H1 (cell line): ENCODE measurements at regions not wholly inside any gene's neighbourhood (a gene's known extent, or its start where the extent isn't known, plus 50 kb on each side); places are given as distances from the start of the nearest gene placed in this dataset.

ENCODE experiments used
- EGR1 ChIP-seq: IDR thresholded peaks from 2 replicates; pipeline ENCODE4 v1.6.1; 2011; ENCODE audit warnings: low read depth, low read length, borderline replicate concordance
- EZH2 ChIP-seq: fragments of 200-600 bp; sonication (generic); IDR thresholded peaks from 2 replicates; pipeline ENCODE4 v1.7.1; 2012; ENCODE audit warnings: low read depth, mild to moderate bottlenecking, moderate library complexity, low read length, inconsistent platforms; ENCODE audit not compliant: severe bottlenecking
- KDM1A ChIP-seq: fragments of 200-600, 300-600 bp; sonication (generic); IDR thresholded peaks from 2 replicates; pipeline ENCODE4 v1.7.1; 2016; ENCODE audit warnings: mild to moderate bottlenecking, low read length, borderline replicate concordance

GRCh38 chr1:30395631-30396030 is 327.8 kb downstream of the MATN1 start (continued):
- TF ChIP-seq EZH2 (no peak), EGR1 (no peak), KDM1A (no peak)
